ENCODE measurements at regions not wholly inside any gene's neighbourhood (a gene's known extent, or its start where the extent isn't known, plus 50 kb on each side); places are given as distances from the start of the nearest gene placed in this dataset.

GRCh38 chr3:168976969-168977368, 686.5 kb downstream of the MECOM start:
- Histone ChIP-seq H3K14ac (replicated peaks; ENCODE audit: low read depth, low read length) (no peak overlapping the region), H3K9ac (ENCODE audit: low read depth, low read length) (no peak overlapping the region), H4K5ac (ENCODE audit: low read depth, low read length) (no peak overlapping the region), H2BK120ac (ENCODE audit: low read depth, low read length) (no peak overlapping the region), H4K20me1 (ENCODE audit: insufficient read depth, low read length) (no peaks in the 10 kb centered on the region), H3K23ac (ENCODE audit: low read depth, low read length) (no peak overlapping the region), H3K56ac (ENCODE audit: extremely low read depth, insufficient read depth, low read length) (no peak overlapping the region), H3K27ac (ENCODE audit: insufficient read depth, low read length) (no peak overlapping the region), H4K8ac (ENCODE audit: low read depth in 2 of 2, low read length in 2 of 2) (no peak overlapping the region), H4K91ac (ENCODE audit: insufficient read depth, low read depth, low read length) (no peak overlapping the region), H3K18ac (ENCODE audit: low read depth, low read length) (no peak overlapping the region), H2BK20ac (ENCODE audit: low read depth, low read length) (no peak overlapping the region), H3K9me1 (ENCODE audit: insufficient read depth, low read length) (no peaks in the 10 kb centered on the region; the same call in 1 of the 2 replicates), H3K79me1 (ENCODE audit: low read depth in 1 of 2, low read length in 2 of 2) (no peaks in the 10 kb centered on the region), H3K9me3 (ENCODE audit: control insufficient read depth, insufficient read depth, low read length) (no peaks in the 10 kb centered on the region), H2BK15ac (ENCODE audit: low read depth, low read length) (no peak overlapping the region), H3K4me1 (ENCODE audit: control insufficient read depth, insufficient read depth, low read length) (peaks cover 2% of the 10 kb centered on the region; the same call in 1 of the 2 replicates), H3K4me2 (ENCODE audit: low read depth, low read length) (no peak overlapping the region), H2AK9ac (replicated peaks; ENCODE audit: low read depth, low read length, poor library complexity) (no peak overlapping the region), H3K4me3 (ENCODE audit: insufficient read depth, low read depth, low read length) (no peak overlapping the region), H2AFZ (replicated peaks; ENCODE audit: low read length, poor library complexity) (no peak overlapping the region), H2BK5ac (ENCODE audit: low read depth, low read length, poor library complexity, severe bottlenecking) (no peak overlapping the region), H3K4ac (ENCODE audit: low read depth, low read length) (no peak overlapping the region), H2AK5ac (ENCODE audit: low read depth, low read length) (no peak overlapping the region), H3K27me3 (ENCODE audit: control insufficient read depth, insufficient read depth, low read length) (no peaks in the 10 kb centered on the region), H3K36me3 (ENCODE audit: control insufficient read depth, insufficient read depth, low read length) (no peaks in the 10 kb centered on the region)
- in situ Hi-C loops (cut with MboI; ENCODE audit: low sequenced_read_pairs) (no loop called here), intact Hi-C loops (cut with micrococcal nuclease) (no loop called here), dilution Hi-C loops (cut with HindIII; ENCODE audit: low sequenced_read_pairs, unreplicated experiment) (no loop called here)
- BruUV-seq (replicated peaks), result no TSS peak
- CTCF ChIA-PET, result interaction anchor here (1.2 kb wide), 1 partner anchor 24 kb away, joined by 5 read pairs; no protein-coding TSS in a partner anchor
- POLR2A ChIA-PET (ENCODE audit: unreplicated experiment), result no interaction called here
- TF ChIP-seq MAZ (IDR thresholded peaks at IDR 0.05; ENCODE audit: borderline replicate concordance, low read depth, low read length) (no peak), ELK1 (IDR thresholded peaks at IDR 0.05; ENCODE audit: borderline replicate concordance, low read depth, low read length) (no peak)
- no peak for DNase-seq
- ATAC-seq (ENCODE audit: low read depth), result no peak
- no CpG with 5 or more reads among the region's 2 CpGs for WGBS, 2 experiments (ENCODE audit: extremely low coverage in 2 of 2, insufficient read length in 1 of 2)
